ENCODE measurements at regions not wholly inside any gene's neighbourhood (a gene's known extent, or its start where the extent isn't known, plus 50 kb on each side); places are given as distances from the start of the nearest gene placed in this dataset.

DNA sequence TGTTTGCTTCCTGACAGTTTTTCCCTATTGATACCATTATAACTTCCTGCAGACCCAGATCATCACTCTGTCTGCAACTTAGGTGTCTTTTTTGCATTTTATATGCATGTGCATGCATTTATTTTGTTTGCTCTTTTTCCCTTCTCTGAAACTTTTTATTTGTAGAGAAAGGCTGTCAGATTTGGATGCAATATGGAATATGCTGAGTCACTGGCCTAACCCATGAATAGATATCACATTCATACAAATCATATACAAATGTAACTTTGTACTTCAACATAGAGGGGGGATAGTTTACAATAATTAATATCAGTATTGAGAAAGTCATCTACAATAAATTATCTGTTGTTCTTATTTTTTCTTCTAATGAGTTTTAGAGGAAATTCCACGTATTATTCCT lies 1465.0 kb downstream of the EFNB2 start:
- TF ChIP-seq, protein P1, sequence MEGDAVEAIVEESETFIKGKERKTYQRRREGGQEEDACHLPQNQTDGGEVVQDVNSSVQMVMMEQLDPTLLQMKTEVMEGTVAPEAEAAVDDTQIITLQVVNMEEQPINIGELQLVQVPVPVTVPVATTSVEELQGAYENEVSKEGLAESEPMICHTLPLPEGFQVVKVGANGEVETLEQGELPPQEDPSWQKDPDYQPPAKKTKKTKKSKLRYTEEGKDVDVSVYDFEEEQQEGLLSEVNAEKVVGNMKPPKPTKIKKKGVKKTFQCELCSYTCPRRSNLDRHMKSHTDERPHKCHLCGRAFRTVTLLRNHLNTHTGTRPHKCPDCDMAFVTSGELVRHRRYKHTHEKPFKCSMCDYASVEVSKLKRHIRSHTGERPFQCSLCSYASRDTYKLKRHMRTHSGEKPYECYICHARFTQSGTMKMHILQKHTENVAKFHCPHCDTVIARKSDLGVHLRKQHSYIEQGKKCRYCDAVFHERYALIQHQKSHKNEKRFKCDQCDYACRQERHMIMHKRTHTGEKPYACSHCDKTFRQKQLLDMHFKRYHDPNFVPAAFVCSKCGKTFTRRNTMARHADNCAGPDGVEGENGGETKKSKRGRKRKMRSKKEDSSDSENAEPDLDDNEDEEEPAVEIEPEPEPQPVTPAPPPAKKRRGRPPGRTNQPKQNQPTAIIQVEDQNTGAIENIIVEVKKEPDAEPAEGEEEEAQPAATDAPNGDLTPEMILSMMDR (IDR thresholded peaks at IDR 0.05; ENCODE audit: low read length): no peak
- TF ChIP-seq EZH2 (IDR thresholded peaks at IDR 0.05; ENCODE audit: borderline replicate concordance, low read length): no peak
